ENCODE measurements at regions not wholly inside any gene's neighbourhood (a gene's known extent, or its start where the extent isn't known, plus 50 kb on each side); places are given as distances from the start of the nearest gene placed in this dataset.

GRCh38 chr1:181430015-181430885, 53.1 kb upstream of the CACNA1E start:
- no peak overlapping the region for H3K4me3 Mint-ChIP-seq (ENCODE audit: unreplicated experiment)
- peak; percentile 10 for TF ChIP-seq CTCF (IDR thresholded peaks at IDR 0.05)
- no peaks in the 10 kb centered on the region for H3K36me3 Mint-ChIP-seq (ENCODE audit: low read depth)
- no peak overlapping the region for H3K27ac Mint-ChIP-seq (ENCODE audit: unreplicated experiment)
- peaks cover 24% of the 10 kb centered on the region for H3K27me3 Mint-ChIP-seq (ENCODE audit: low read depth)
- DNase-seq (ENCODE audit: low spot score) = no peak
- no peaks in the 10 kb centered on the region for H3K4me1 Mint-ChIP-seq (ENCODE audit: low read depth)
- no peaks in the 10 kb centered on the region for H3K9me3 Mint-ChIP-seq (ENCODE audit: low read depth)

All from chondrocyte (in vitro differentiated cells).